ENCODE measurements at regions not wholly inside any gene's neighbourhood (a gene's known extent, or its start where the extent isn't known, plus 50 kb on each side); places are given as distances from the start of the nearest gene placed in this dataset.

DNA sequence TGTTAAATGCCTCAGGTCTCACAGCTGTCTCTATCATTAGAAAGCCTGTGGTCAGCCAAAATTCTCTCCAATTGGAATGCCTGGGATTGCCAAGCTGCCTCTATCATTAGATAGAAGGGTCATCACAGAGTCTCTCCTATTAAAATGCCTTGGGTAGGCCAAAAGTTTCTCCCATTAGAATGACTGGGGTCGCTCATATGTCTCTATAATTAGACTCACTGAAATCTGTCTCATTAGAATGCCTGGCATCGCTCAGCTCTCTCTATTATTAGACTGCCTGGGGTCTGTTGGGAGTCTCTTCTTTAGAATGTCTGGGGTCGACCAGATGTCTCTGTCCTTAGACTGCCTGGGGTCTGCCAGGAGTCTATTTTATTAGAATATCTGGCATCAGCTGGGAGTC is 2265.1 kb downstream of the TP53TG3F start:
- TF ChIP-seq, protein P1, sequence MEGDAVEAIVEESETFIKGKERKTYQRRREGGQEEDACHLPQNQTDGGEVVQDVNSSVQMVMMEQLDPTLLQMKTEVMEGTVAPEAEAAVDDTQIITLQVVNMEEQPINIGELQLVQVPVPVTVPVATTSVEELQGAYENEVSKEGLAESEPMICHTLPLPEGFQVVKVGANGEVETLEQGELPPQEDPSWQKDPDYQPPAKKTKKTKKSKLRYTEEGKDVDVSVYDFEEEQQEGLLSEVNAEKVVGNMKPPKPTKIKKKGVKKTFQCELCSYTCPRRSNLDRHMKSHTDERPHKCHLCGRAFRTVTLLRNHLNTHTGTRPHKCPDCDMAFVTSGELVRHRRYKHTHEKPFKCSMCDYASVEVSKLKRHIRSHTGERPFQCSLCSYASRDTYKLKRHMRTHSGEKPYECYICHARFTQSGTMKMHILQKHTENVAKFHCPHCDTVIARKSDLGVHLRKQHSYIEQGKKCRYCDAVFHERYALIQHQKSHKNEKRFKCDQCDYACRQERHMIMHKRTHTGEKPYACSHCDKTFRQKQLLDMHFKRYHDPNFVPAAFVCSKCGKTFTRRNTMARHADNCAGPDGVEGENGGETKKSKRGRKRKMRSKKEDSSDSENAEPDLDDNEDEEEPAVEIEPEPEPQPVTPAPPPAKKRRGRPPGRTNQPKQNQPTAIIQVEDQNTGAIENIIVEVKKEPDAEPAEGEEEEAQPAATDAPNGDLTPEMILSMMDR (IDR thresholded peaks at IDR 0.05; ENCODE audit: insufficient read depth, low read length), result no peak
- TF ChIP-seq, protein P2, sequence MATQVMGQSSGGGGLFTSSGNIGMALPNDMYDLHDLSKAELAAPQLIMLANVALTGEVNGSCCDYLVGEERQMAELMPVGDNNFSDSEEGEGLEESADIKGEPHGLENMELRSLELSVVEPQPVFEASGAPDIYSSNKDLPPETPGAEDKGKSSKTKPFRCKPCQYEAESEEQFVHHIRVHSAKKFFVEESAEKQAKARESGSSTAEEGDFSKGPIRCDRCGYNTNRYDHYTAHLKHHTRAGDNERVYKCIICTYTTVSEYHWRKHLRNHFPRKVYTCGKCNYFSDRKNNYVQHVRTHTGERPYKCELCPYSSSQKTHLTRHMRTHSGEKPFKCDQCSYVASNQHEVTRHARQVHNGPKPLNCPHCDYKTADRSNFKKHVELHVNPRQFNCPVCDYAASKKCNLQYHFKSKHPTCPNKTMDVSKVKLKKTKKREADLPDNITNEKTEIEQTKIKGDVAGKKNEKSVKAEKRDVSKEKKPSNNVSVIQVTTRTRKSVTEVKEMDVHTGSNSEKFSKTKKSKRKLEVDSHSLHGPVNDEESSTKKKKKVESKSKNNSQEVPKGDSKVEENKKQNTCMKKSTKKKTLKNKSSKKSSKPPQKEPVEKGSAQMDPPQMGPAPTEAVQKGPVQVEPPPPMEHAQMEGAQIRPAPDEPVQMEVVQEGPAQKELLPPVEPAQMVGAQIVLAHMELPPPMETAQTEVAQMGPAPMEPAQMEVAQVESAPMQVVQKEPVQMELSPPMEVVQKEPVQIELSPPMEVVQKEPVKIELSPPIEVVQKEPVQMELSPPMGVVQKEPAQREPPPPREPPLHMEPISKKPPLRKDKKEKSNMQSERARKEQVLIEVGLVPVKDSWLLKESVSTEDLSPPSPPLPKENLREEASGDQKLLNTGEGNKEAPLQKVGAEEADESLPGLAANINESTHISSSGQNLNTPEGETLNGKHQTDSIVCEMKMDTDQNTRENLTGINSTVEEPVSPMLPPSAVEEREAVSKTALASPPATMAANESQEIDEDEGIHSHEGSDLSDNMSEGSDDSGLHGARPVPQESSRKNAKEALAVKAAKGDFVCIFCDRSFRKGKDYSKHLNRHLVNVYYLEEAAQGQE (IDR thresholded peaks at IDR 0.05; ENCODE audit: insufficient replicate concordance, low read depth), result no peak
- Histone ChIP-seq H3K27ac (replicated peaks) (no peak overlapping the region), H3K27me3 (ENCODE audit: insufficient read depth, poor library complexity, severe bottlenecking) (no peaks in the 10 kb centered on the region), H3K4me3 (replicated peaks; ENCODE audit: insufficient read depth, low read length) (no peak overlapping the region)
- no peak for DNase-seq (ENCODE audit: low read depth in 1 of 2, low spot score in 1 of 2)

DNA sequence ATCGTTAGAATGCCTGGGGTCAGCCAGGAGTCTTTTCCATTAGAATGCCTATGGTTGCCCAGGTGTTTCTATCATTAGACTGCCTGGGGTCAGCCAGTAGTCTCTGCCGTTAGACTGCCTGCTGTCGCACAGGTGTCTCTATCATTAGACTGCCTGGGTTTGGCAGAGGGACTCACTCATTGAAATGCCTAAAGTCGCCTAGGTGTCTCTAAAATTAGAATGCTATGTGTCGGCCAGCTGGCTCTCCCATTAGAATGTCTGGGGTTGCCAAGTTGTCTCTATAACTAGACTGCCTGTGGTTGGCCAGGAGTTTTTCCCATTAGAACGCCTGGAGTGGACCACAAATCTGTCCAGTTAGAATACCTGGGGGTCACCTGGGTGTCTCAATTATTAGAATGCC is 2266.5 kb downstream of the TP53TG3F start:
- no peak overlapping the region for H3K4me3 ChIP-seq (replicated peaks; ENCODE audit: insufficient read depth, low read length)
- no peak for DNase-seq (ENCODE audit: low read depth in 1 of 2, low spot score in 1 of 2)
- H3K27me3 ChIP-seq (ENCODE audit: insufficient read depth, poor library complexity, severe bottlenecking), result no peaks in the 10 kb centered on the region
- TF ChIP-seq, protein P2 (IDR thresholded peaks at IDR 0.05; ENCODE audit: insufficient replicate concordance, low read depth), result no peak
- no peak for TF ChIP-seq POLR2AphosphoS5 (IDR thresholded peaks at IDR 0.05; ENCODE audit: low read depth)
- TF ChIP-seq, protein P1 (IDR thresholded peaks at IDR 0.05; ENCODE audit: insufficient read depth, low read length), result no peak
- no peak for TF ChIP-seq GABPA (IDR thresholded peaks at IDR 0.05; ENCODE audit: low read depth)
- TF ChIP-seq SPI1 (IDR thresholded peaks at IDR 0.05; ENCODE audit: borderline replicate concordance, low read depth), result no peak
- no peak overlapping the region for H3K27ac ChIP-seq (replicated peaks)

DNA sequence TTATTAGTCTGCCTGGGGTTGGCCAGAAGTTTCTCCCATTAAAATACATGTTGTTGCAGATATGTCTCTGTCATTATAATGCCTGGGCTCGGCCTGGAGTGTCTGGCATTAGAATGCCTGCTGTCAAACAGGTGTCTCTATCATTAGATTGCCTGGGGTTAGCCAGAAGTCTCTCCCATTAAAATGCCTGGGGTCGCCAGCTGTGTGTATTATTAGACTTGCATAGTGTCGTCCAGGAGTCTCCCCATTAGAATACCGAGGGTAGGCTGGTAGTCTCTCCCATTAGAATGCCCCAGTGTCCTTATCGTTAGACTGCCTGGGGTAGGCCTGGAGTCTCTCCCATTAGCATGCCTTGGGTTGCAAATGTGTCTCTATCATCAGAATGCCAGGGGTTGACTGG is 2270.8 kb downstream of the TP53TG3F start:
- no peak overlapping the region for H3K4me3 ChIP-seq (replicated peaks; ENCODE audit: insufficient read depth, low read length)
- DNase-seq (ENCODE audit: low read depth in 1 of 2, low spot score in 1 of 2), result no peak
- no peaks in the 10 kb centered on the region for H3K27me3 ChIP-seq (ENCODE audit: insufficient read depth, poor library complexity, severe bottlenecking)
- TF ChIP-seq, protein P1 (IDR thresholded peaks at IDR 0.05; ENCODE audit: insufficient read depth, low read length), result no peak
- no peak for TF ChIP-seq POLR2AphosphoS5 (IDR thresholded peaks at IDR 0.05; ENCODE audit: low read depth)
- no peak for TF ChIP-seq SPI1 (IDR thresholded peaks at IDR 0.05; ENCODE audit: borderline replicate concordance, low read depth)
- TF ChIP-seq GABPA (IDR thresholded peaks at IDR 0.05; ENCODE audit: low read depth), result no peak
- TF ChIP-seq, protein P2 (IDR thresholded peaks at IDR 0.05; ENCODE audit: insufficient replicate concordance, low read depth), result no peak
- H3K27ac ChIP-seq (replicated peaks), result no peak overlapping the region
